Activated T-cell treated with anti-CD3 and anti-CD28 coated beads, Interleukin-2, amount 50 U/mL, for 72 hours (primary cell): ENCODE measurements at regions not wholly inside any gene's neighbourhood (a gene's known extent, or its start where the extent isn't known, plus 50 kb on each side); places are given as distances from the start of the nearest gene placed in this dataset.
"Not testable (repeated sequence)": the region's sequence is repeated elsewhere in the genome, so short reads cannot be mapped to it uniquely, and the experiment has no call there.

ENCODE experiments used
- ATAC-seq, 2 donors: fragments of 150-1000 bp; cut with Tn5 transposase; replicated peaks in 1 of 2; 2 replicates each; pipeline ENCODE4 v1.10.0; 2021; ENCODE audit warnings: moderate library complexity in 2 of 2, mild to moderate bottlenecking in 1 of 2
- DNase-seq, 2 donors: peaks; one replicate each; pipeline ENCODE4 v3.0.0; 2021 to 2022; ENCODE audit warnings: mixed read lengths in 1 of 2
- H3K27ac Mint-ChIP-seq: one replicate; pipeline ENCODE4 v1.8.0; 2022; ENCODE audit warnings: mild to moderate bottlenecking, moderate library complexity, mixed read lengths
- H3K27me3 Mint-ChIP-seq: one replicate; pipeline ENCODE4 v1.8.0; 2022; ENCODE audit warnings: low read depth, mixed read lengths
- H3K36me3 Mint-ChIP-seq, 2 donors: one replicate each; pipeline ENCODE4 v1.8.0; 2022; ENCODE audit warnings: mixed read lengths in 2 of 2, mild to moderate bottlenecking in 1 of 2; ENCODE audit not compliant: insufficient read depth in 2 of 2
- H3K4me1 Mint-ChIP-seq: one replicate; pipeline ENCODE4 v1.8.0; 2022; ENCODE audit warnings: low read depth, mixed read lengths
- H3K4me3 Mint-ChIP-seq, 2 donors: one replicate each; pipeline ENCODE4 v1.8.0; 2022; ENCODE audit warnings: mild to moderate bottlenecking in 2 of 2, mixed read lengths in 2 of 2, moderate library complexity in 2 of 2
- H3K9me3 Mint-ChIP-seq, 2 donors: one replicate each; pipeline ENCODE4 v1.8.0; 2022; ENCODE audit warnings: mixed read lengths in 2 of 2

DNA sequence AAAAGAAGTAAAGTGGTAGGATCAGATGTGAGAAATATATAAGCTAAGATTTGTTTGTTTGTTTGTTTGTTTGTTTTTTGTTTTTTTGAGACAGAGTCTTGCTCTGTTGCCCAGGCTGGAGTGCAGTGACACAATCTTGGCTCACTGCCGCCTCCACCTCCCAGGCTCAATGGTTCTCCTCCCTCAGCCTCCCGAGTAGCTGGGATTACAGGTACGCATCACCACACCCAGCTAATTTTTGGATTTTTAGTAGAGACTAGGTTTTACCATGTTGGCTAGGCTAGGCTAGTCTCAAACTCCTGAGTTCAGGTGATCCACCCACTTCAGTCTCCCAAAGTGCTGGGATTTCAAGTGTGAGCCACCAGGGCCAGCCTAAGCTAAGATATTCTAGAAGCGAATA lies 4817.1 kb upstream of the OR11H1 start:
- peaks cover 18 to 23% of the 10 kb centered on the region in 2 donors for H3K9me3 Mint-ChIP-seq
- H3K27me3 Mint-ChIP-seq, ATAC-seq, H3K4me3 Mint-ChIP-seq, H3K4me1 Mint-ChIP-seq, H3K27ac Mint-ChIP-seq, DNase-seq, H3K36me3 Mint-ChIP-seq: not testable (repeated sequence)

DNA sequence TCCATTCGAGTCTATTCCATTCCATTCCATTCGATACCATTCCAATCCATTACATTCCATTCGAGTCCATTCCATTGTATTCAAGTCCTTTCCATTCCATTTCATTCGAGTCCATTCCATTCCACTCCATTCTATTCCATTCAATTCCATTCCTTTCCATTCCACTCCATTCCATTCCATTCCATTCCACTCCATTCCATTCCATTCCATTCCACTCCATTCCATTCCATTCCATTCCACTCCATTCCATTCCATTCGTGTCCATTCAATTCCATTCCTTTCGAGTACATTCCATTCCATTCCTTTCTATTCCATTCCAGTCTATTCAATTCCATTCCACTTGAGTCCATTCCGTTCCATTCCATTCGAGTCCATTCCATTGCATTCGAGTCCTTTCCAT lies 4805.2 kb upstream of the OR11H1 start:
- H3K4me3 Mint-ChIP-seq, DNase-seq, H3K27ac Mint-ChIP-seq, H3K27me3 Mint-ChIP-seq, H3K4me1 Mint-ChIP-seq, ATAC-seq: not testable (repeated sequence)
- Mint-ChIP-seq H3K9me3 (peaks cover 93 to 95% of the 10 kb centered on the region in 2 donors), H3K36me3 (peaks cover 95 to 97% of the 10 kb centered on the region in 2 donors)

DNA sequence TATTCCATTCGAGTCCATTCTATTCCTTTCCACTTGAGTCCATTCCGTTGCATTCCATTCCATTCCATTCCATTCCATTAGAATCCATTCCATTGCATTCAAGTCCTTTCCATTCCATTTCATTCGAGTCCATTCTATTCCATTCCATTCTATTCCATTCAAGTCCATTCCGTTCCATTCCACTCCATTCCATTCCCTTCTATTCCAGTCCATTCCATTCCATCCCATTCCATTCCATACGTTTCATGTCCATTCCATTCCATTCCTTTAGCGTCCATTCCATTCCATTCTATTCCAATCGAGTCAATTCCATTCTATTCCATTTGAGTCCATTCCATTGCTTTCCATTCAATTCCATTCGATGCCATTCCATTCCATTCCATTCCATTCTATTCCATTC lies 4804.0 kb upstream of the OR11H1 start:
- not testable (repeated sequence) for H3K4me3 Mint-ChIP-seq, H3K27ac Mint-ChIP-seq, ATAC-seq, DNase-seq, H3K4me1 Mint-ChIP-seq, H3K27me3 Mint-ChIP-seq
- Mint-ChIP-seq H3K36me3 (peaks cover 95 to 97% of the 10 kb centered on the region in 2 donors), H3K9me3 (peaks cover 93 to 95% of the 10 kb centered on the region in 2 donors)

DNA sequence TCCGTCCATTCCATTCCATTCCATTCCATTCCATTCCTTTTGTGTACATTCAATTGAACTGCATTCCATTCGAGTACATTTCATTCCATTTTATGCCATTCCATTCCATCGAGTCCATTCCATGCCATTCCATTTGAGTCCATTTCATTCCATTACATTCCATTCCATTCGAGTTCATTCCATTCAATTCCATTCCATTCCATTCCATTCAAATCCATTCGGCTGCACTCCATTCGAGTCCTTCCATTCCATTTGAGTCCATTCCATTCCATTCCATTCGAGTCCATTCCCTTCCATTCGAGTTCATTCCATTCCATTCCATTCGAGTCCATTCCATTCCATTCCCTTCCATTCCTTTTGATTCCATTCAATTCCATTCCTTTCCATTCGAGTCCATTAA lies 4800.6 kb upstream of the OR11H1 start:
- Mint-ChIP-seq H3K4me1 (no peaks in the 10 kb centered on the region), H3K27me3 (no peaks in the 10 kb centered on the region), H3K27ac (no peak overlapping the region), H3K4me3 (no peak overlapping the region), H3K36me3 (peaks cover 76 to 83% of the 10 kb centered on the region in 2 donors), H3K9me3 (peaks cover 77 to 83% of the 10 kb centered on the region in 2 donors)
- DNase-seq (no peak), ATAC-seq (no peak)

DNA sequence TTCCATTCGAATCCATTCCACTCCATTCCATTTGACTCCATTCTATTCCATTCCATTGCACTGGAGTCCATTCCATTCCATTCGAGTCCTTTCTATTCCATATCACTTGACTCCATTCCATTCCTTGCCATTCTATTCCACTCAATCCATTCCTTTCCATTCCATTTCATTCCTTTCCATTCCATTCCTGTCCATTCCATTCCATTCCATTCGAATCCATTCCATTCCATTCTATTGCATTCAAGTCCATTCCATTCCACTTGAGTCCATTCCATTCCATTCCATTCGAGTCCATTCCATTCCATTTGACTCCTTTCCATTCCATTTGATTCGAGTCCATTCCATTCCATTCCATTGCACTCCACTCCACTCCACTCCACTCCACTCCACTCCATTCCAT lies 4798.0 kb upstream of the OR11H1 start:
- DNase-seq: not testable (repeated sequence)

GRCh38 chr22:10730706-10731105 lies 4797.3 kb upstream of the OR11H1 start:
- H3K4me1 Mint-ChIP-seq, H3K4me3 Mint-ChIP-seq, ATAC-seq, DNase-seq, H3K27me3 Mint-ChIP-seq, H3K27ac Mint-ChIP-seq: not testable (repeated sequence)
- H3K36me3 Mint-ChIP-seq: peaks cover 46 to 56% of the 10 kb centered on the region in 2 donors
- H3K9me3 Mint-ChIP-seq: peaks cover 49 to 59% of the 10 kb centered on the region in 2 donors

More for the DNA sequence above, 4798.0 kb upstream of the OR11H1 start:
- H3K36me3 Mint-ChIP-seq: peaks cover 53 to 63% of the 10 kb centered on the region in 2 donors
- not testable (repeated sequence) for H3K4me3 Mint-ChIP-seq, H3K4me1 Mint-ChIP-seq, H3K27ac Mint-ChIP-seq, H3K27me3 Mint-ChIP-seq, ATAC-seq
- H3K9me3 Mint-ChIP-seq: peaks cover 56 to 63% of the 10 kb centered on the region in 2 donors

DNA sequence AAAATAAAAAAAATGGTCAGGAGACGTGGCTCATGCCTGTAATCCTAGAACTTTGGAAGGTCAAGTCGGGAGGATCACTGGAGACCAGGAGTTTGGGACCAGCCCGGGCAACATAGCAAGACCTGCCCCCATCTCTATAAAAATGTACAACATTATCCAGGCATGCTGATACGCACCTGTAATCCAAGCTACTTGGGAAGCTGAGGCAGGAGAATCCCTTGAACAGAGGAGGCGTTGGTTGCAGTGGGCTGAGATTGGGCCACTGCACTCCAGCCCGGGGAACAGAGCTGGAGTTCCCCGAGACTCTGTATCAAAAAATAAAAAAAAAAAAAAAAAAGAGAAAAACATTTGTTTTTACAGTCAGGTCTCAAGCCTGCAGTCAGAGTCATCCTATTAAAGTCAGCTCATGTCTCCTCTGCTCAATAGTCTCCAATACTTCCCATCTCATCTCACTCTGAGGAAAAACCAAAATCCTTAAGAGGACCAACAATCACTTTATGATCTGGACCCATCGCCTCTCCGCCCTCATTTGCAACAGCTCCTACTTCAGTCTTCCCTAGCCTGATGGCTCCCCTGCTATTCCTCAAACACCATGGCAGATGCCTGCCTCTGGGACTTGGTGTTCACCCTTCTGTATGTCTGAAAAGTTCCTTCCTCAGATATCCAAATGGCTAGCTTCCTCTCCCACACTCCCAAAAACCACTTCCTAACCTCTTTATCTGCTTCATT lies 4796.6 kb upstream of the OR11H1 start:
- H3K27ac Mint-ChIP-seq, H3K27me3 Mint-ChIP-seq, H3K4me3 Mint-ChIP-seq, H3K4me1 Mint-ChIP-seq, ATAC-seq, DNase-seq: not testable (repeated sequence)
- Mint-ChIP-seq H3K9me3 (peaks cover 44 to 51% of the 10 kb centered on the region in 2 donors), H3K36me3 (peaks cover 40 to 49% of the 10 kb centered on the region in 2 donors)

DNA sequence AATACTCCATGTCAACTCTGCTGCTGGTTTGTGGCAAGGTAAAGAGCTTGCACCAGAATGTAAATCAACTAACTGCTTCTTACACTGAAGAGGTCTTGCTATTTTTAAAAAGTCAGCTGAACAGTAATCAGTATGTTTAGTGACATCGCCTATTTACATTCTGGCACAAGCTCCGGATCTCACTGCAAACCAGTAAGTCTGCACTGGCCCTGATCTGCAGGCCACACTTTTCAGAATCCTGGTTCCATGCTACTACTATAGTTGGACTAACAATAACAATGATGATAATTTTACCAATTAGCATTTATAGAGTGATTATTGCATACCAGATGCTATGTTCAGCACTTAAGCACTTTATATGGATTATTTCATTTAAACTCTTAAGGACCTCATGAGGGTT lies 4792.9 kb upstream of the OR11H1 start:
- H3K4me3 Mint-ChIP-seq, ATAC-seq: not testable (repeated sequence)

GRCh38 chr22:10736879-10737278 lies 4791.1 kb upstream of the OR11H1 start:
- not testable (repeated sequence) for DNase-seq, H3K4me1 Mint-ChIP-seq, ATAC-seq, H3K4me3 Mint-ChIP-seq, H3K27me3 Mint-ChIP-seq, H3K27ac Mint-ChIP-seq
- Mint-ChIP-seq H3K36me3 (peaks cover 12 to 17% of the 10 kb centered on the region in 2 donors), H3K9me3 (peaks cover 25 to 29% of the 10 kb centered on the region in 2 donors)

More for the DNA sequence above, 4792.9 kb upstream of the OR11H1 start:
- not testable (repeated sequence) for H3K27me3 Mint-ChIP-seq, H3K27ac Mint-ChIP-seq, H3K4me1 Mint-ChIP-seq, DNase-seq
- peaks cover 11 to 22% of the 10 kb centered on the region in 2 donors for H3K36me3 Mint-ChIP-seq
- peaks cover 22 to 31% of the 10 kb centered on the region in 2 donors for H3K9me3 Mint-ChIP-seq

DNA sequence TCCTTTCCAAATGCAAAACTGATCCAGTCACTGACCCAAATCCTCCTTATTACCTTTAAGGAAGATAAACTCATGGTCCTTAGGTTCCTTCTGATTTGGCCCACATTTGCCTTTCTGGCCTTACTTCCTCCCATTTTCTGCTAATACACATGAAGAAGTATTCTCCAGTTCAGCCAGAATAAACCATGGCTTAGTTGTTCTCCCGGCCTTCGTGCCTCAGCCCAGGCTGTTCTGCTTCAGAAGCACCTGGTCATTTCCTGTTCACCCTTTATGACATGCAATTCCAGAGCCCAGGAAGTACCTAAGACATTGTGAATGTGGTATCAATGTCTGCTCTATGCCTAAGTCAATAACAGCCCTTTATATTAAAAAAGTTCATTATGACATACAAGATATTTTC lies 4790.1 kb upstream of the OR11H1 start:
- not testable (repeated sequence) for ATAC-seq, H3K4me1 Mint-ChIP-seq, H3K27me3 Mint-ChIP-seq, H3K4me3 Mint-ChIP-seq, DNase-seq, H3K27ac Mint-ChIP-seq
- peaks cover 26% of the 10 kb centered on the region in 2 donors for H3K9me3 Mint-ChIP-seq
- H3K36me3 Mint-ChIP-seq: peaks cover 18 to 20% of the 10 kb centered on the region in 2 donors

DNA sequence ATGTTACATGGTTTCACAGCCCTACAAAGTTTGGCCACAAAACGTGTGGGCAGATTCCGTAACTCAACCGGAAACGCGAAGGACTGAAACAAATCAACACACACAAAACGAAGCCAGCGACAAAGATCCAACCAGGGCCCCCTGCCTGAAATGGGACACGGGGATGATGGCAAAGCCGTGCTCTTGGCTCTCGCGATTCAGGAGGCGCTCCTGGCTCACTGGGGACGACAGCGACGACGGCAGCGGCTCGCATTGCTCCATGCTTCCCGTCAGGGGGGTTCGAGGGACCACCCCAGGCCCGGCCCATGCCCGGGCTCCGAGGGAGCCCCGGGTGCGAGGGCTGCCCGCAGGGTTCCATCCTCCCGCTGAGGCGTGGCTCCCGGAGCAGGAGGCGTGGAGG lies 4786.8 kb upstream of the OR11H1 start:
- Mint-ChIP-seq H3K9me3 (peaks cover 29% of the 10 kb centered on the region in 2 donors), H3K27me3 (no peaks in the 10 kb centered on the region), H3K4me1 (no peaks in the 10 kb centered on the region), H3K4me3 (no peak overlapping the region), H3K36me3 (peaks cover 21 to 28% of the 10 kb centered on the region in 2 donors), H3K27ac (no peak overlapping the region)
- DNase-seq (no peak), ATAC-seq (no peak)

- Mint-ChIP-seq H3K9me3 (peaks cover 29 to 34% of the 10 kb centered on the region in 2 donors), H3K36me3 (peaks cover 22 to 28% of the 10 kb centered on the region in 2 donors)
- DNase-seq, H3K4me3 Mint-ChIP-seq, H3K27me3 Mint-ChIP-seq, H3K4me1 Mint-ChIP-seq, H3K27ac Mint-ChIP-seq: not testable (repeated sequence)
- ATAC-seq: peak in 1 of 2 donors; percentile 13
Observed at GRCh38 chr22:10741776-10742630, 4786.0 kb upstream of the OR11H1 start.

- ATAC-seq, H3K27me3 Mint-ChIP-seq, H3K4me3 Mint-ChIP-seq, H3K27ac Mint-ChIP-seq, H3K4me1 Mint-ChIP-seq, DNase-seq: not testable (repeated sequence)
- Mint-ChIP-seq H3K36me3 (peaks cover 17 to 20% of the 10 kb centered on the region in 2 donors), H3K9me3 (peaks cover 16 to 18% of the 10 kb centered on the region in 2 donors)
Observed at GRCh38 chr22:10746382-10746781, 4781.6 kb upstream of the OR11H1 start.
